ENCODE measurements at regions not wholly inside any gene's neighbourhood (a gene's known extent, or its start where the extent isn't known, plus 50 kb on each side); places are given as distances from the start of the nearest gene placed in this dataset.
"Not testable (repeated sequence)": the region's sequence is repeated elsewhere in the genome, so short reads cannot be mapped to it uniquely, and the experiment has no call there.

GRCh38 chr2:84115173-84115857 lies 343.8 kb downstream of the SUCLG1 start:
- 48 to 73% (median 61%) methylated on average over 2 of the region's 2 CpGs for WGBS, 4 donors
- TF ChIP-seq POLR2A (IDR thresholded peaks at IDR 0.05) (no peak), CTCF (IDR thresholded peaks at IDR 0.05) (no peak)
- ATAC-seq: no peak

GRCh38 chr2:84103816-84104527 lies 355.1 kb downstream of the SUCLG1 start:
- H3K4me1 ChIP-seq; H3K27ac ChIP-seq; DNase-seq; H3K27me3 ChIP-seq; intact Hi-C loops (cut with DNase I); H3K4me3 ChIP-seq; H3K36me3 ChIP-seq; ATAC-seq: not testable (repeated sequence)
- WGBS, 4 donors: 84 to 93% (median 90%) methylated on average over 15 of the region's 15 CpGs
- peaks cover 0 to 31% (median 9%) of the 10 kb centered on the region in 12 donors for H3K9me3 ChIP-seq

More at GRCh38 chr2:84115173-84115857, 343.8 kb downstream of the SUCLG1 start:
- no peak overlapping the region for H3K27ac ChIP-seq
- DNase-seq: no peak
- no peaks in the 10 kb centered on the region for H3K27me3 ChIP-seq
- no peaks in the 10 kb centered on the region for H3K4me1 ChIP-seq
- H3K36me3 ChIP-seq: no peaks in the 10 kb centered on the region
- intact Hi-C loops (cut with DNase I): no loop called here
- no peak overlapping the region for H3K4me3 ChIP-seq
- H3K9me3 ChIP-seq: peaks cover 0 to 26% (median 0%) of the 10 kb centered on the region in 12 donors

- intact Hi-C loops (cut with DNase I): no loop called here
- no peak for ATAC-seq
- WGBS, 4 donors: 68 to 76% (median 71%) methylated on average over 2 of the region's 2 CpGs
These were observed 356.8 kb downstream of the SUCLG1 start for GRCh38 chr2:84102274-84102673.

GRCh38 chr2:84088656-84089055 lies 370.4 kb downstream of the SUCLG1 start:
- DNase-seq (no peak), ATAC-seq (no peak)
- intact Hi-C loops (cut with DNase I): no loop called here
- Histone ChIP-seq H3K27ac (no peak overlapping the region), H3K4me3 (no peak overlapping the region), H3K27me3 (peaks cover 0 to 6% (median 0%) of the 10 kb centered on the region in 9 donors), H3K9me3 (peaks cover 0 to 6% (median 0%) of the 10 kb centered on the region in 12 donors), H3K36me3 (no peaks in the 10 kb centered on the region), H3K4me1 (no peaks in the 10 kb centered on the region)
- TF ChIP-seq CTCF (IDR thresholded peaks at IDR 0.05) (no peak), POLR2A (IDR thresholded peaks at IDR 0.05) (no peak)

More at GRCh38 chr2:84102274-84102673, 356.8 kb downstream of the SUCLG1 start:
- TF ChIP-seq CTCF (IDR thresholded peaks at IDR 0.05) (no peak), POLR2A (IDR thresholded peaks at IDR 0.05) (no peak)
- H3K4me3 ChIP-seq: no peak overlapping the region
- H3K27ac ChIP-seq: no peak overlapping the region
- no peaks in the 10 kb centered on the region for H3K4me1 ChIP-seq
- H3K36me3 ChIP-seq: no peaks in the 10 kb centered on the region
- no peaks in the 10 kb centered on the region for H3K27me3 ChIP-seq
- no peak for DNase-seq
- peaks cover 0 to 35% (median 9%) of the 10 kb centered on the region in 12 donors for H3K9me3 ChIP-seq

Measured in heart left ventricle (tissue), 16 donors.